ENCODE measurements at regions not wholly inside any gene's neighbourhood (a gene's known extent, or its start where the extent isn't known, plus 50 kb on each side); places are given as distances from the start of the nearest gene placed in this dataset.

- TF ChIP-seq CTCF (IDR thresholded peaks at IDR 0.05; ENCODE audit: low read length, missing control alignments), result no peak
- no peak overlapping the region for H3K4me3 ChIP-seq (replicated peaks; ENCODE audit: low read depth, low read length)
- DNase-seq (ENCODE audit: low read depth), result no peak
Measured at GRCh38 chr3:23656199-23656598, 149.6 kb upstream of the UBE2E1 start.

GRCh38 chr3:23656821-23657220 lies 148.9 kb upstream of the UBE2E1 start:
- no peak overlapping the region for H3K4me3 ChIP-seq (replicated peaks; ENCODE audit: low read depth, low read length)
- no peak for TF ChIP-seq CTCF (IDR thresholded peaks at IDR 0.05; ENCODE audit: low read length, missing control alignments)
- DNase-seq (ENCODE audit: low read depth), result no peak

GRCh38 chr3:23657647-23658046 lies 148.1 kb upstream of the UBE2E1 start:
- no peak for TF ChIP-seq CTCF (IDR thresholded peaks at IDR 0.05; ENCODE audit: low read length, missing control alignments)
- no peak overlapping the region for H3K4me3 ChIP-seq (replicated peaks; ENCODE audit: low read depth, low read length)
- no peak for DNase-seq (ENCODE audit: low read depth)

- DNase-seq (ENCODE audit: low read depth), result no peak
- H3K4me3 ChIP-seq (replicated peaks; ENCODE audit: low read depth, low read length), result no peak overlapping the region
- TF ChIP-seq CTCF (IDR thresholded peaks at IDR 0.05; ENCODE audit: low read length, missing control alignments), result no peak
Measured at GRCh38 chr3:23659274-23659673, 146.5 kb upstream of the UBE2E1 start.

- no peak for DNase-seq (ENCODE audit: low read depth)
- no peak overlapping the region for H3K4me3 ChIP-seq (replicated peaks; ENCODE audit: low read depth, low read length)
Measured at GRCh38 chr3:23659840-23660430, 145.8 kb upstream of the UBE2E1 start.

GRCh38 chr3:23662079-23662617 lies 143.6 kb upstream of the UBE2E1 start:
- no peak for TF ChIP-seq CTCF (IDR thresholded peaks at IDR 0.05; ENCODE audit: low read length, missing control alignments)
- H3K4me3 ChIP-seq (replicated peaks; ENCODE audit: low read depth, low read length), result no peak overlapping the region
- DNase-seq (ENCODE audit: low read depth), result no peak

More at GRCh38 chr3:23659840-23660430, 145.8 kb upstream of the UBE2E1 start:
- no peak for TF ChIP-seq CTCF (IDR thresholded peaks at IDR 0.05; ENCODE audit: low read length, missing control alignments)

GRCh38 chr3:23663246-23663645 lies 142.5 kb upstream of the UBE2E1 start:
- DNase-seq (ENCODE audit: low read depth), result peak; percentile 25
- TF ChIP-seq CTCF (IDR thresholded peaks at IDR 0.05; ENCODE audit: low read length, missing control alignments), result no peak
- no peak overlapping the region for H3K4me3 ChIP-seq (replicated peaks; ENCODE audit: low read depth, low read length)

All from fibroblast of pulmonary artery (primary cell).